ENCODE measurements at regions not wholly inside any gene's neighbourhood (a gene's known extent, or its start where the extent isn't known, plus 50 kb on each side); places are given as distances from the start of the nearest gene placed in this dataset.

DNA sequence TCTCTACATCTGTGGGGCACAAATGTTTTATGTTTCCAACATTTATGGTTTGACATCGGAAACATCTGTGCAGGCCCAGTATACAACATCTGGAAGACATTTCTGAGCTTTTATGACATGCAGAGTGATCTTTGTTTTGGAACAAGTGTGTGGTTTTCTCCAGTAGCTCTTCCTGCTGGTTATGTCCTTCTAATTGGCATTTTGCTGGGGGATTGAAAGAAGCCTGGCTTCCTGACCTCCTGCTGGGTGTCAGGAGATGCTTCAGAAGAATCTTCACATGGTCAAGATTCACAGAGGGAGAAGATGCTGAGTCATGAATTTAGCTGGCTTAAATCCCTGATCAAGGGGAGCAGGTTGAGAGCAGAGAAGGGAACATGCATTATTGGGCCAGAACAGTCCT, 279.5 kb upstream of the MYOCD start:
- Histone ChIP-seq H3K36me3 (no peaks in the 10 kb centered on the region), H3K27ac (no peak overlapping the region), H3K9me3 (no peaks in the 10 kb centered on the region), H3K4me1 (no peaks in the 10 kb centered on the region), H3K27me3 (no peaks in the 10 kb centered on the region), H3K4me3 (no peak overlapping the region)
- intact Hi-C loops (cut with DNase I; ENCODE audit: low total_unique reads) = no loop called here
- DNase-seq = no peak
- 58 to 79% (median 77%) methylated on average over 1 of the region's 1 CpG for WGBS, 5 donors
- TF ChIP-seq EP300 (IDR thresholded peaks at IDR 0.05) (no peak), POLR2A (IDR thresholded peaks at IDR 0.05) (no peak), POLR2AphosphoS5 (IDR thresholded peaks at IDR 0.05) (no peak)
- TF ChIP-seq, protein P1, sequence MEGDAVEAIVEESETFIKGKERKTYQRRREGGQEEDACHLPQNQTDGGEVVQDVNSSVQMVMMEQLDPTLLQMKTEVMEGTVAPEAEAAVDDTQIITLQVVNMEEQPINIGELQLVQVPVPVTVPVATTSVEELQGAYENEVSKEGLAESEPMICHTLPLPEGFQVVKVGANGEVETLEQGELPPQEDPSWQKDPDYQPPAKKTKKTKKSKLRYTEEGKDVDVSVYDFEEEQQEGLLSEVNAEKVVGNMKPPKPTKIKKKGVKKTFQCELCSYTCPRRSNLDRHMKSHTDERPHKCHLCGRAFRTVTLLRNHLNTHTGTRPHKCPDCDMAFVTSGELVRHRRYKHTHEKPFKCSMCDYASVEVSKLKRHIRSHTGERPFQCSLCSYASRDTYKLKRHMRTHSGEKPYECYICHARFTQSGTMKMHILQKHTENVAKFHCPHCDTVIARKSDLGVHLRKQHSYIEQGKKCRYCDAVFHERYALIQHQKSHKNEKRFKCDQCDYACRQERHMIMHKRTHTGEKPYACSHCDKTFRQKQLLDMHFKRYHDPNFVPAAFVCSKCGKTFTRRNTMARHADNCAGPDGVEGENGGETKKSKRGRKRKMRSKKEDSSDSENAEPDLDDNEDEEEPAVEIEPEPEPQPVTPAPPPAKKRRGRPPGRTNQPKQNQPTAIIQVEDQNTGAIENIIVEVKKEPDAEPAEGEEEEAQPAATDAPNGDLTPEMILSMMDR (IDR thresholded peaks at IDR 0.05) = no peak

DNA sequence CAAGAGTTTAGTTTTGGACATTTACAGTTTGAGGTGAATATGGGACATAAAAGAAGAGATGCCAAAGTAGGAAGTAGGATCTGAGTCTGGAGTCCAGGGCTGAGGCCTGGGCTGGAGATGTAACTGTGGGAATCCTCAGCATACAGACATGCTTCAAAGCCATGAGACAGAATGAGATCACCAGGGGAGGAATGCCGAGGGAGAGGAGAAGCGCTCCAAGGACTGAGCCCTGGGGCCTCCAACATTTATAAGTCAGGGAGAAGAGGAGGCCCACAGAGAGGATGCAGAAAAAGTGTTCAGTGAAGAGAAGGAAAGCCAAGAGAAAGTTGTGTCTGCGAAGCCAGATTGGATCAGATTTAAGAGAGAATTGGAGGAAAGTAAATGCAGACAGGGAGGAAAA, 277.5 kb upstream of the MYOCD start:
- intact Hi-C loops (cut with DNase I; ENCODE audit: low total_unique reads) = no loop called here
- DNase-seq = peak in 1 of 2 donors; percentile 38
- no peaks in the 10 kb centered on the region for H3K27me3 ChIP-seq
- TF ChIP-seq EP300 (IDR thresholded peaks at IDR 0.05) = no peak
- TF ChIP-seq, protein P1 (IDR thresholded peaks at IDR 0.05) = no peak
- no peak for TF ChIP-seq POLR2AphosphoS5 (IDR thresholded peaks at IDR 0.05)
- no peak for TF ChIP-seq POLR2A (IDR thresholded peaks at IDR 0.05)
- H3K36me3 ChIP-seq = no peaks in the 10 kb centered on the region
- H3K4me3 ChIP-seq = no peak overlapping the region
- 80 to 96% (median 82%) methylated on average over 3 of the region's 3 CpGs for WGBS, 5 donors
- H3K9me3 ChIP-seq = no peaks in the 10 kb centered on the region
- no peak overlapping the region for H3K27ac ChIP-seq
- H3K4me1 ChIP-seq = no peaks in the 10 kb centered on the region

DNA sequence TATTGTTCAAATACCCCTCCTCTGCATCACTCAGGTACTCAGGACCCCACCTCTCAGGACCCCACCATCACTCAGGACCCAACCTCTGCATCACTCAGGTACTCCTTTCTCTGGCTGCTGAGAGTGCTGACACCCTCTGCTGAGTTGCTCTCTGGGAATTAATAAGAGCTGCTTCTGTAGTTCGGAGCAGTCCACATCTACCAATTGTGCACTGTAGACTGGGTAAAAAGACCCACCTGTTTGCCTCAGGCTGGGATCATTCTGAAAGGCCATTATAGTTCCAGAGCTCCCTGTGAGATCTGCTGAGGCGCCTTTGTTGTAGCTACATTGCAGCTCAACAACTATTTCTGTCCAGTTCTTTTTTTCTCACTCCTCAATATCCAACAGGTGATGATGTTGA, 276.3 kb upstream of the MYOCD start:
- TF ChIP-seq, protein P1 (IDR thresholded peaks at IDR 0.05) = no peak
- no peak for TF ChIP-seq POLR2AphosphoS5 (IDR thresholded peaks at IDR 0.05)
- TF ChIP-seq POLR2A (IDR thresholded peaks at IDR 0.05) = no peak
- TF ChIP-seq EP300 (IDR thresholded peaks at IDR 0.05) = no peak
- no peaks in the 10 kb centered on the region for H3K27me3 ChIP-seq
- intact Hi-C loops (cut with DNase I; ENCODE audit: low total_unique reads) = no loop called here

DNA sequence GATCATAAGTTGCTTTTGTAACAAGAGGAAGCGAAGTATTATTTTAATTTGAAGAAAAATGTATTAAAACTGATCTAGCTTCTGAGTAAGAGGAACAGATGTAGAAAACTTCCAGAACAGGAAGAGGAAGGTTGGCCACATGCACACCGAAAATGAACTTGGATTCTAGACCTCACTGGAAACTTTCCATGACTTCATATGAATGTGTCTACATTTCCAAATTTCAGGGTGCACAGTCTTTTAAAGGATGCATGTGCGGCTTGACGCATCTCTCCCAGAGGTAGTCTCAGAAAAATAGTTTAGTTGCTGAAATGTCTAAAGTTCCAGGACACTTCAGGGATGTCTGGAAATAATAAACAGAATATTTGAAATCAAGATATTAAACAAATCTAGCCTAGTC, 275.1 kb upstream of the MYOCD start:
- Histone ChIP-seq H3K27me3 (no peaks in the 10 kb centered on the region), H3K36me3 (no peaks in the 10 kb centered on the region), H3K9me3 (no peaks in the 10 kb centered on the region), H3K27ac (no peak overlapping the region), H3K4me1 (no peaks in the 10 kb centered on the region), H3K4me3 (no peak overlapping the region)
- intact Hi-C loops (cut with DNase I; ENCODE audit: low total_unique reads) = no loop called here
- WGBS, 5 donors = 82 to 90% (median 86%) methylated on average over 4 of the region's 4 CpGs
- TF ChIP-seq, protein P1 (IDR thresholded peaks at IDR 0.05) = no peak
- TF ChIP-seq EP300 (IDR thresholded peaks at IDR 0.05) (no peak), POLR2A (IDR thresholded peaks at IDR 0.05) (no peak), POLR2AphosphoS5 (IDR thresholded peaks at IDR 0.05) (no peak)
- DNase-seq = no peak

More for the DNA sequence above, 276.3 kb upstream of the MYOCD start:
- 86 to 99% (median 97%) methylated on average over 2 of the region's 2 CpGs for WGBS, 5 donors
- H3K4me3 ChIP-seq = no peak overlapping the region
- no peak overlapping the region for H3K27ac ChIP-seq
- no peak for DNase-seq
- H3K36me3 ChIP-seq = no peaks in the 10 kb centered on the region
- H3K4me1 ChIP-seq = no peaks in the 10 kb centered on the region
- H3K9me3 ChIP-seq = no peaks in the 10 kb centered on the region
